Thoracic aorta (tissue), 2 donors: ENCODE measurements at regions not wholly inside any gene's neighbourhood (a gene's known extent, or its start where the extent isn't known, plus 50 kb on each side); places are given as distances from the start of the nearest gene placed in this dataset.

Experiments
- ATAC-seq: fragments of 150-250 bp; one replicate; pipeline ENCODE4 v1.8.0; 2017; ENCODE audit warnings: low read depth; ENCODE audit not compliant: insufficient number of reproducible peaks, low FRiP score
- DNase-seq: peaks from one replicate; pipeline ENCODE4 v3.0.0-alpha.2; 2020; ENCODE audit warnings: low spot score
- H3K27ac ChIP-seq, 2 donors: fragments of 200-600 bp; sonication (generic); 1 replicate in 1 of 2; 2 replicates in 1 of 2; pipeline ENCODE4 v1.5.1; 2016; ENCODE audit warnings: mild to moderate bottlenecking in 2 of 2, moderate library complexity in 2 of 2
- H3K27me3 ChIP-seq: fragments of 200-600 bp; sonication (generic); replicated peaks from 2 replicates; pipeline ENCODE4 v1.6.0; 2016; ENCODE audit warnings: mild to moderate bottlenecking; ENCODE audit not compliant: insufficient read depth
- H3K36me3 ChIP-seq: fragments of 200-600 bp; sonication (generic); one replicate; pipeline ENCODE4 v1.5.1; 2016
- H3K4me1 ChIP-seq, 2 donors: fragments of 200-600 bp; sonication (generic); 1 replicate in 1 of 2; 2 replicates in 1 of 2; pipeline versions ENCODE4 v1.5.1 to v1.6.0; 2016; ENCODE audit warnings: low read depth in 2 of 2, mild to moderate bottlenecking in 1 of 2; ENCODE audit not compliant: control insufficient read depth in 1 of 2
- H3K4me3 ChIP-seq: fragments of 200-600 bp; sonication (generic); 2 replicates; pipeline ENCODE4 v1.5.1; 2016; ENCODE audit warnings: mild to moderate bottlenecking
- H3K9me3 ChIP-seq: fragments of 200-600 bp; sonication (generic); 2 replicates; pipeline ENCODE4 v1.5.1; 2016
- CTCF ChIP-seq: fragments of 200-600 bp; sonication (generic); IDR thresholded peaks from one replicate; pipeline ENCODE4 v1.5.1; 2019; ENCODE audit warnings: antibody characterized with exemption

GRCh38 chr2:12313445-12314126 is 403.1 kb upstream of the TRIB2 start:
- DNase-seq (no peak), ATAC-seq (no peak)
- Histone ChIP-seq H3K4me1 (peaks cover 4 to 24% of the 10 kb centered on the region in 2 donors), H3K4me3 (no peak overlapping the region), H3K36me3 (no peaks in the 10 kb centered on the region), H3K27ac (no peak overlapping the region), H3K9me3 (no peaks in the 10 kb centered on the region), H3K27me3 (no peaks in the 10 kb centered on the region)
- no peak for TF ChIP-seq CTCF

GRCh38 chr2:12314127-12314760 is 402.5 kb upstream of the TRIB2 start:
- no peak for TF ChIP-seq CTCF
- no peaks in the 10 kb centered on the region for H3K36me3 ChIP-seq
- peaks cover 7 to 31% of the 10 kb centered on the region in 2 donors for H3K4me1 ChIP-seq
- no peak overlapping the region for H3K4me3 ChIP-seq
- ATAC-seq, result no peak
- H3K27ac ChIP-seq, result no peak overlapping the region
- no peaks in the 10 kb centered on the region for H3K27me3 ChIP-seq
- no peaks in the 10 kb centered on the region for H3K9me3 ChIP-seq
- no peak for DNase-seq

- TF ChIP-seq CTCF, result no peak
- Histone ChIP-seq H3K27me3 (no peaks in the 10 kb centered on the region), H3K27ac (no peak overlapping the region), H3K36me3 (no peaks in the 10 kb centered on the region), H3K4me3 (no peak overlapping the region), H3K9me3 (no peaks in the 10 kb centered on the region), H3K4me1 (peaks cover 9 to 41% of the 10 kb centered on the region in 2 donors)
- DNase-seq, result no peak
- ATAC-seq, result no peak
Observed at GRCh38 chr2:12315224-12315623, 401.5 kb upstream of the TRIB2 start.

- Histone ChIP-seq H3K9me3 (no peaks in the 10 kb centered on the region), H3K4me1 (peaks cover 18 to 53% of the 10 kb centered on the region in 2 donors), H3K4me3 (no peak overlapping the region), H3K27me3 (no peaks in the 10 kb centered on the region), H3K27ac (no peak overlapping the region), H3K36me3 (no peaks in the 10 kb centered on the region)
- DNase-seq (no peak), ATAC-seq (no peak)
- TF ChIP-seq CTCF, result no peak
Observed at GRCh38 chr2:12316476-12316875, 400.3 kb upstream of the TRIB2 start.

- no peak for ATAC-seq
- TF ChIP-seq CTCF, result no peak
- Histone ChIP-seq H3K9me3 (no peaks in the 10 kb centered on the region), H3K4me1 (peaks cover 18 to 61% of the 10 kb centered on the region in 2 donors), H3K4me3 (no peak overlapping the region), H3K27ac (peak overlapping the region; percentile 51 to 55), H3K36me3 (no peaks in the 10 kb centered on the region), H3K27me3 (no peaks in the 10 kb centered on the region)
- no peak for DNase-seq
Observed at GRCh38 chr2:12317286-12317685, 399.4 kb upstream of the TRIB2 start.
